ENCODE measurements at regions not wholly inside any gene's neighbourhood (a gene's known extent, or its start where the extent isn't known, plus 50 kb on each side); places are given as distances from the start of the nearest gene placed in this dataset.

DNA sequence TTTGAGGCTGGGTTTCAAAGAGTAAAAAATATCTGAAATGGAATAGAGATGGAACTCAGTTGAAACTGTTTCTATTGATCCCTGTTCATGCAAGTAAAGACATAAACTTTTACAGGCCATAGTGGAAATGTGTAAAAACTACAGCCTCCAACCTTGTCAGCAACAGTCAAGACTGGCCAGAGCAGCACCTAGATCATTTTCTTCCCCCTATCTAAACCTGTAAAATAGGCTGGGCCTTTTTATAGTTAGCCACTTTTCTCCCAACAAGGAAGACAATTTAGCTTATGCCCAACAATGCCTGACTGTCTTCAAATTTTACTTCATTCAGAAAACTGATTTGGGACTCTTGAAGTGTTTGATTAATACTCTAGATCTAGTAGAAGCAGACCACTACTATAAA is 91.5 kb upstream of the CMC1 start:
- ChIA-PET POLR2A (ENCODE audit: low non-redundant PET) (no interaction called here), CTCF (no interaction called here)
- Histone ChIP-seq H3K9me3 (ENCODE audit: low read depth, low read length, poor library complexity, severe bottlenecking) (no peaks in the 10 kb centered on the region), H3K27ac (ENCODE audit: low read depth, low read length, poor library complexity, severe bottlenecking) (no peak overlapping the region), H3K27me3 (replicated peaks; ENCODE audit: insufficient read depth, low read depth, low read length, poor library complexity) (no peaks in the 10 kb centered on the region), H3K36me3 (ENCODE audit: insufficient read depth, low read length, poor library complexity, severe bottlenecking) (no peaks in the 10 kb centered on the region), H3K4me1 (ENCODE audit: insufficient read depth, low read length, poor library complexity, severe bottlenecking) (no peaks in the 10 kb centered on the region), H3K4me3 (ENCODE audit: low read depth, low read length, poor library complexity, severe bottlenecking) (no peak overlapping the region)
- BruUV-seq (replicated peaks), result no TSS peak
- DNase-seq (ENCODE audit: low spot score), result no peak
- TF ChIP-seq EZH2 (IDR thresholded peaks at IDR 0.05; ENCODE audit: borderline replicate concordance, low read depth, low read length, poor library complexity, severe bottlenecking), result no peak
- TF ChIP-seq, protein P1, sequence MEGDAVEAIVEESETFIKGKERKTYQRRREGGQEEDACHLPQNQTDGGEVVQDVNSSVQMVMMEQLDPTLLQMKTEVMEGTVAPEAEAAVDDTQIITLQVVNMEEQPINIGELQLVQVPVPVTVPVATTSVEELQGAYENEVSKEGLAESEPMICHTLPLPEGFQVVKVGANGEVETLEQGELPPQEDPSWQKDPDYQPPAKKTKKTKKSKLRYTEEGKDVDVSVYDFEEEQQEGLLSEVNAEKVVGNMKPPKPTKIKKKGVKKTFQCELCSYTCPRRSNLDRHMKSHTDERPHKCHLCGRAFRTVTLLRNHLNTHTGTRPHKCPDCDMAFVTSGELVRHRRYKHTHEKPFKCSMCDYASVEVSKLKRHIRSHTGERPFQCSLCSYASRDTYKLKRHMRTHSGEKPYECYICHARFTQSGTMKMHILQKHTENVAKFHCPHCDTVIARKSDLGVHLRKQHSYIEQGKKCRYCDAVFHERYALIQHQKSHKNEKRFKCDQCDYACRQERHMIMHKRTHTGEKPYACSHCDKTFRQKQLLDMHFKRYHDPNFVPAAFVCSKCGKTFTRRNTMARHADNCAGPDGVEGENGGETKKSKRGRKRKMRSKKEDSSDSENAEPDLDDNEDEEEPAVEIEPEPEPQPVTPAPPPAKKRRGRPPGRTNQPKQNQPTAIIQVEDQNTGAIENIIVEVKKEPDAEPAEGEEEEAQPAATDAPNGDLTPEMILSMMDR (conservative IDR thresholded peaks at IDR 0.05; ENCODE audit: low read depth, low read length), result no peak
- intact Hi-C loops (cut with micrococcal nuclease; ENCODE audit: unreplicated experiment), result no loop called here

GRCh38 chr3:28150465-28151206 is 90.8 kb upstream of the CMC1 start:
- H3K4me1 ChIP-seq (ENCODE audit: insufficient read depth, low read length, poor library complexity, severe bottlenecking), result no peaks in the 10 kb centered on the region
- ChIA-PET POLR2A (ENCODE audit: low non-redundant PET) (no interaction called here), CTCF (no interaction called here)
- BruUV-seq (replicated peaks), result no TSS peak
- H3K36me3 ChIP-seq (ENCODE audit: insufficient read depth, low read length, poor library complexity, severe bottlenecking), result no peaks in the 10 kb centered on the region
- no peak for TF ChIP-seq EZH2 (IDR thresholded peaks at IDR 0.05; ENCODE audit: borderline replicate concordance, low read depth, low read length, poor library complexity, severe bottlenecking)
- TF ChIP-seq, protein P1 (conservative IDR thresholded peaks at IDR 0.05; ENCODE audit: low read depth, low read length), result no peak
- intact Hi-C loops (cut with micrococcal nuclease; ENCODE audit: unreplicated experiment), result no loop called here
- H3K27ac ChIP-seq (ENCODE audit: low read depth, low read length, poor library complexity, severe bottlenecking), result no peak overlapping the region
- H3K9me3 ChIP-seq (ENCODE audit: low read depth, low read length, poor library complexity, severe bottlenecking), result no peaks in the 10 kb centered on the region
- DNase-seq (ENCODE audit: low spot score), result no peak
- no peak overlapping the region for H3K4me3 ChIP-seq (ENCODE audit: low read depth, low read length, poor library complexity, severe bottlenecking)
- no peaks in the 10 kb centered on the region for H3K27me3 ChIP-seq (replicated peaks; ENCODE audit: insufficient read depth, low read depth, low read length, poor library complexity)

DNA sequence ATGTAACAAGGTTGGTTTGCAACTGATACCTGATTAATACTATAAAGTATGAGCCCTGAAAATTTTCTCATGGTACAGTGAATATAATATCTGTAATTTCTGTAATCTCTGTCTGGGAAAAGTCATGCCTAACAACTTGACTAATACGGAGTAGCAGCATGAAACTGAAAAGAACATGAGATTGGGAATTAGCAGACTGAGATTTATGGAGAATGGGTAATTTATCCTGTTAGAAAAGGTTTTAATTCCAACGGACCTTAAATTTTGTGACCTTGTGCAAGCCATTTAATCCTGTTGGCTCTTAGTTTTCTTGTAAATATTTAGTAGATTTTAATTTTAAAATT is 90.2 kb upstream of the CMC1 start:
- ChIA-PET POLR2A (ENCODE audit: low non-redundant PET) (no interaction called here), CTCF (no interaction called here)
- BruUV-seq (replicated peaks), result no TSS peak
- Histone ChIP-seq H3K4me3 (ENCODE audit: low read depth, low read length, poor library complexity, severe bottlenecking) (no peak overlapping the region), H3K27ac (ENCODE audit: low read depth, low read length, poor library complexity, severe bottlenecking) (no peak overlapping the region), H3K9me3 (ENCODE audit: low read depth, low read length, poor library complexity, severe bottlenecking) (no peaks in the 10 kb centered on the region), H3K27me3 (replicated peaks; ENCODE audit: insufficient read depth, low read depth, low read length, poor library complexity) (no peaks in the 10 kb centered on the region), H3K4me1 (ENCODE audit: insufficient read depth, low read length, poor library complexity, severe bottlenecking) (no peaks in the 10 kb centered on the region), H3K36me3 (ENCODE audit: insufficient read depth, low read length, poor library complexity, severe bottlenecking) (no peaks in the 10 kb centered on the region)
- no peak for DNase-seq (ENCODE audit: low spot score)
- intact Hi-C loops (cut with micrococcal nuclease; ENCODE audit: unreplicated experiment), result no loop called here
- TF ChIP-seq EZH2 (IDR thresholded peaks at IDR 0.05; ENCODE audit: borderline replicate concordance, low read depth, low read length, poor library complexity, severe bottlenecking), result no peak
- TF ChIP-seq, protein P1 (conservative IDR thresholded peaks at IDR 0.05; ENCODE audit: low read depth, low read length), result no peak
